AG10803 (cell line): ENCODE measurements at regions not wholly inside any gene's neighbourhood (a gene's known extent, or its start where the extent isn't known, plus 50 kb on each side); places are given as distances from the start of the nearest gene placed in this dataset.

Experiments used
- DNase-seq: peaks from one replicate; pipeline ENCODE4 v3.0.0; 2010; ENCODE audit warnings: low read depth
- H3K4me3 ChIP-seq: 2 replicates; pipeline ENCODE4 v1.5.1; 2011; ENCODE audit warnings: mild to moderate bottlenecking, low read length, control low read depth
- TF ChIP-seq, protein P1 (sequence below): conservative IDR thresholded peaks from 2 replicates; pipeline ENCODE4 v1.5.1; 2011; ENCODE audit warnings: mild to moderate bottlenecking, low read length, control low read depth, inconsistent platforms

DNA sequence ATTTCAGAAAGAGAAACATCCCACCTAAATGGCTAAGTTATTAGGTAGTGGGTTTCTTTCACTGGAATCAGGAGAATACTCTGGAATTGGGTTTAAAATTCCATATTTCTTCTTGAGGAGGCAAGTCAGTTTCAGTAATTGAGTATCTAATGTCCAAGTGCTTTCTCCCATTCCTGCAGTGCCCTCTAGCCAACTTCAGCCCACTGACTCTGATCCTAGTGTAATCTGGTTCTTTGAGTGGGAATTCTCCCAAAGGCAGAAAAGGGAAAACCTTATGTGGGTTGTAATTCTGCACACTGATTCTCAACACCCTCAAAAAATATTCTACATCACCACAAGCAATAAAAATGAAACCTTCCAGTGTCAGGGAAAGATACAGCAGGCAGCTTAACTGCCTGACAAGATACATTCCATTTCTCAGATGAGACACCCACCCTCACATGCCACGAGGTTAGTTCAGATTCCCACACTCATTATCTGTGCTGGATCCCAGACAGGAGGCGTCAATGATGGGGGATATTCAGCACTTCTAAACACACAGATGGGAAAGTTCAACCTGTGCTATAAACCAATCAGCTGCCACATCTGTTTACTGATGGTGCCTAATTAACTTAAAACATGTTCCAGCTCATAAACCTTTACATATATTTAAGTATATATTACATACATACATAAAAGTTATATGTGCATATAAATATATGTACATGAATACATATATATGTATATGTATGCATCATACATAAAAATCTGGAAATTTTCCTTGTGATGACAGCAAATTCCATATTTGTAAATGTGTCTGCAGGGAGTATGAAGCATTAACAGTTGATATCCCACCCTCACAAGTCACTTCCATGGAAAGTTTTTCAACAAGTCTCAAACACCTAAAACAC is 833.4 kb upstream of the AMELY start:
- DNase-seq: peak; percentile 71
- TF ChIP-seq, protein P1, sequence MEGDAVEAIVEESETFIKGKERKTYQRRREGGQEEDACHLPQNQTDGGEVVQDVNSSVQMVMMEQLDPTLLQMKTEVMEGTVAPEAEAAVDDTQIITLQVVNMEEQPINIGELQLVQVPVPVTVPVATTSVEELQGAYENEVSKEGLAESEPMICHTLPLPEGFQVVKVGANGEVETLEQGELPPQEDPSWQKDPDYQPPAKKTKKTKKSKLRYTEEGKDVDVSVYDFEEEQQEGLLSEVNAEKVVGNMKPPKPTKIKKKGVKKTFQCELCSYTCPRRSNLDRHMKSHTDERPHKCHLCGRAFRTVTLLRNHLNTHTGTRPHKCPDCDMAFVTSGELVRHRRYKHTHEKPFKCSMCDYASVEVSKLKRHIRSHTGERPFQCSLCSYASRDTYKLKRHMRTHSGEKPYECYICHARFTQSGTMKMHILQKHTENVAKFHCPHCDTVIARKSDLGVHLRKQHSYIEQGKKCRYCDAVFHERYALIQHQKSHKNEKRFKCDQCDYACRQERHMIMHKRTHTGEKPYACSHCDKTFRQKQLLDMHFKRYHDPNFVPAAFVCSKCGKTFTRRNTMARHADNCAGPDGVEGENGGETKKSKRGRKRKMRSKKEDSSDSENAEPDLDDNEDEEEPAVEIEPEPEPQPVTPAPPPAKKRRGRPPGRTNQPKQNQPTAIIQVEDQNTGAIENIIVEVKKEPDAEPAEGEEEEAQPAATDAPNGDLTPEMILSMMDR: peak; percentile 30

GRCh38 chrY:7736847-7737365 is 825.4 kb upstream of the AMELY start:
- TF ChIP-seq, protein P1: no peak
- no peak for DNase-seq
- H3K4me3 ChIP-seq: no peak overlapping the region

More for the DNA sequence above, 833.4 kb upstream of the AMELY start:
- no peak overlapping the region for H3K4me3 ChIP-seq

DNA sequence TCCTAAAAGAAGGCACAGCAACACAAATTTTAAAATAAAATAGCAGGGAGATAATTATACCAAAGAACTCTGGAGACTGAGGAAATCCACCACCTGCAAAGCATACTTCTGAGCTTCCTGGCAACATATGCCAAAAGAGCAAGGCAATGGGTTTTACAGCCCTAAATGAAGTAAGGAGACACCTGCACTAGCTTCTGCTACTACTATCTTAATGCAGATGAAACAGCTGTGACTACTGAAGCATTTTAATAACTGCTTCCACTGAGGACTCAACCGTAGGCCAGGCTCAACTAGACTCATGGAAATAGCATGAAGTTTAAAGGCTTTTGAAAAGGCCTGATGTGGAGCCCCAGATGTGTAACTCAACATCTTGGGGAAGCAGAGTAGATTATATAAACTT is 820.1 kb upstream of the AMELY start:
- no peak overlapping the region for H3K4me3 ChIP-seq

DNA sequence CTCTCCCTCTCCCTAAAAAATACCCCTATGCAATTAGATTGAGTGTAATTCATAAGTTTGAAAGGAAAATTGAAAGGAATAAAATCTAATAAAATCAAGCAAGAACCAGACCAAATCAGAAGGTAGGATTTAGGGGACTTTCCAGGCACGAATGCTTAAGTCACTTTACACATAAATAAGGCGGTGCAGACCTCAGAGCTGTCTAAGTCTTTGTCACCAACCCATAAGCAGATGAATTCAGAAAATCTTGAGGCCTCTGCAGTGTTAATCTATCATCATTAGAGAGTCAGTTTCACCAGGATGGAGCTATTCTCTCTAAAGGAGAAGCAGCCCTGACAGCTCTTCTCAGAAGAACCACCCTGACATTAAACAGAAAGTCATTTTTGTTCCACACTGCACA is 819.1 kb upstream of the AMELY start:
- DNase-seq: no peak

More for the DNA sequence above, 820.1 kb upstream of the AMELY start:
- DNase-seq: no peak
- TF ChIP-seq, protein P1: no peak

DNA sequence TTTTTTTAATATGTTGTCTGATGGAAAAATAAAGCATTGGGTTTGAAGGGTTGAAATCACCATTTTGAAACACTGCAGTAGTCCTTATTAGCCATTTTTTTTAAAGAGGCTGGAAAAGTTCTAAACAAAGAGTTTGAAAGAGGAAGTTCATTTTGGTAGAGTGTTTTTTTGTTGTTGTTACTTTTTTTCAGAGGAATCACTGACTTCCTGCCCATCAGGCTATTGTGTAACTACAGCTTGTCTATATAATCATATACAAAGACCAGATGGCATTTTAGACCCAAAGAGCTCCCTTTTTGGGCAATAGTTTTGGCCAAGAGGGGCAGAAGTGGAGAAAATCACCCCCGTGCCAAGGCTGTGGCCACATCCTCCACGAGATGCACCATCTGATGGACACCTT is 818.5 kb upstream of the AMELY start:
- H3K4me3 ChIP-seq: no peak overlapping the region
- DNase-seq: no peak
- TF ChIP-seq, protein P1: no peak

More for the DNA sequence above, 819.1 kb upstream of the AMELY start:
- no peak overlapping the region for H3K4me3 ChIP-seq
- TF ChIP-seq, protein P1: no peak

- TF ChIP-seq, protein P1: no peak
- H3K4me3 ChIP-seq: no peak overlapping the region
- DNase-seq: peak; percentile 49
Observed at GRCh38 chrY:7729318-7730011, 817.9 kb upstream of the AMELY start.
